ENCODE measurements at regions not wholly inside any gene's neighbourhood (a gene's known extent, or its start where the extent isn't known, plus 50 kb on each side); places are given as distances from the start of the nearest gene placed in this dataset.

GRCh38 chr9:79868567-79869189 lies 296.9 kb downstream of the TLE4 start:
- TF ChIP-seq, protein P1, sequence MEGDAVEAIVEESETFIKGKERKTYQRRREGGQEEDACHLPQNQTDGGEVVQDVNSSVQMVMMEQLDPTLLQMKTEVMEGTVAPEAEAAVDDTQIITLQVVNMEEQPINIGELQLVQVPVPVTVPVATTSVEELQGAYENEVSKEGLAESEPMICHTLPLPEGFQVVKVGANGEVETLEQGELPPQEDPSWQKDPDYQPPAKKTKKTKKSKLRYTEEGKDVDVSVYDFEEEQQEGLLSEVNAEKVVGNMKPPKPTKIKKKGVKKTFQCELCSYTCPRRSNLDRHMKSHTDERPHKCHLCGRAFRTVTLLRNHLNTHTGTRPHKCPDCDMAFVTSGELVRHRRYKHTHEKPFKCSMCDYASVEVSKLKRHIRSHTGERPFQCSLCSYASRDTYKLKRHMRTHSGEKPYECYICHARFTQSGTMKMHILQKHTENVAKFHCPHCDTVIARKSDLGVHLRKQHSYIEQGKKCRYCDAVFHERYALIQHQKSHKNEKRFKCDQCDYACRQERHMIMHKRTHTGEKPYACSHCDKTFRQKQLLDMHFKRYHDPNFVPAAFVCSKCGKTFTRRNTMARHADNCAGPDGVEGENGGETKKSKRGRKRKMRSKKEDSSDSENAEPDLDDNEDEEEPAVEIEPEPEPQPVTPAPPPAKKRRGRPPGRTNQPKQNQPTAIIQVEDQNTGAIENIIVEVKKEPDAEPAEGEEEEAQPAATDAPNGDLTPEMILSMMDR (IDR thresholded peaks at IDR 0.05), result no peak
- intact Hi-C loops (cut with DNase I), result no loop called here
- DNase-seq (no peak), FAIRE-seq (no peak), ATAC-seq (peak in 2 of 4 donors; percentile 64 to 80)
- H3K27ac ChIP-seq, result no peak overlapping the region
- no peaks in the 10 kb centered on the region for H3K4me1 ChIP-seq
- H3K36me3 ChIP-seq, result no peaks in the 10 kb centered on the region
- no peaks in the 10 kb centered on the region for H3K9me3 ChIP-seq
- no peaks in the 10 kb centered on the region for H3K27me3 ChIP-seq
- WGBS, 2 donors, result 77 to 89% methylated on average over 2 of the region's 2 CpGs
- no peak overlapping the region for H3K4me3 ChIP-seq

- Histone ChIP-seq H3K27me3 (no peaks in the 10 kb centered on the region), H3K4me1 (no peaks in the 10 kb centered on the region), H3K4me3 (no peak overlapping the region), H3K27ac (no peak overlapping the region), H3K9me3 (no peaks in the 10 kb centered on the region), H3K36me3 (no peaks in the 10 kb centered on the region)
- TF ChIP-seq, protein P1 (IDR thresholded peaks at IDR 0.05), result no peak
- no peak for ATAC-seq
- 86 to 91% methylated on average over 32 of the region's 32 CpGs for WGBS, 2 donors
- intact Hi-C loops (cut with DNase I), result no loop called here
- FAIRE-seq, result no peak
- peak in 1 of 6 donors; percentile 43 for DNase-seq
Measured at GRCh38 chr9:79862921-79863890, 291.4 kb downstream of the TLE4 start.

GRCh38 chr9:79858508-79858907 lies 286.7 kb downstream of the TLE4 start:
- TF ChIP-seq, protein P1 (IDR thresholded peaks at IDR 0.05), result no peak
- Histone ChIP-seq H3K36me3 (no peaks in the 10 kb centered on the region), H3K9me3 (no peaks in the 10 kb centered on the region), H3K27ac (no peak overlapping the region), H3K4me3 (no peak overlapping the region), H3K27me3 (no peaks in the 10 kb centered on the region), H3K4me1 (no peaks in the 10 kb centered on the region)
- intact Hi-C loops (cut with DNase I), result no loop called here
- no peak for FAIRE-seq
- ATAC-seq, result peak in 3 of 4 donors; percentile 53 to 93 (median 76)
- WGBS, 2 donors, result 75 to 77% methylated on average over 3 of the region's 3 CpGs
- no peak for DNase-seq

DNA sequence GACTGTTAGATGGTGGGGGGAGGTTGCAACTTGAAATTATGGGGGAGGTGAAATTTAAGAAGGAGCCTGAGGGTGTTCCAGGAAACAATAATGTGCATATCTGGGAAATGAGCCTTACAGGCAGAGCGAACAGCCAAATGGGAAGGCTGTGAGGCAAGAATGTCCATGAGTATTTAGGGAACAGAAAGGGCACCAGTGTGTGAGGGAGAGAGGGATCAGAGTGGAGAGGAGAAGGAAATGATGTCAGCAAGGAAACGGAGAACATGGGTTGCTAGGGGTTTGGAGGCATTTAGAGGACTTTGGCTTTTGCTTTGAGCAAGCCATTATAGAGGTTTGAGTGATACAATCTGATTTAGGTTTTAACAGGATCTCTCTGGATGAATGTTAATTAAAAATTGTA lies 285.4 kb downstream of the TLE4 start:
- Histone ChIP-seq H3K4me3 (no peak overlapping the region), H3K27ac (no peak overlapping the region), H3K36me3 (no peaks in the 10 kb centered on the region), H3K27me3 (no peaks in the 10 kb centered on the region), H3K4me1 (no peaks in the 10 kb centered on the region), H3K9me3 (no peaks in the 10 kb centered on the region)
- DNase-seq (no peak), ATAC-seq (no peak), FAIRE-seq (no peak)
- intact Hi-C loops (cut with DNase I), result no loop called here
- TF ChIP-seq, protein P1 (IDR thresholded peaks at IDR 0.05), result no peak
- WGBS, 2 donors, result 72 to 81% methylated on average over 2 of the region's 2 CpGs

- Histone ChIP-seq H3K27ac (no peak overlapping the region), H3K4me3 (no peak overlapping the region), H3K27me3 (no peaks in the 10 kb centered on the region), H3K4me1 (no peaks in the 10 kb centered on the region), H3K9me3 (no peaks in the 10 kb centered on the region), H3K36me3 (no peaks in the 10 kb centered on the region)
- intact Hi-C loops (cut with DNase I), result no loop called here
- TF ChIP-seq, protein P1 (IDR thresholded peaks at IDR 0.05), result no peak
- ATAC-seq, result no peak
- no peak for DNase-seq
- FAIRE-seq, result no peak
Measured at GRCh38 chr9:79847074-79847473, 275.3 kb downstream of the TLE4 start.

All from pancreas (tissue), 10 donors.